ENCODE measurements at regions not wholly inside any gene's neighbourhood (a gene's known extent, or its start where the extent isn't known, plus 50 kb on each side); places are given as distances from the start of the nearest gene placed in this dataset.

DNA sequence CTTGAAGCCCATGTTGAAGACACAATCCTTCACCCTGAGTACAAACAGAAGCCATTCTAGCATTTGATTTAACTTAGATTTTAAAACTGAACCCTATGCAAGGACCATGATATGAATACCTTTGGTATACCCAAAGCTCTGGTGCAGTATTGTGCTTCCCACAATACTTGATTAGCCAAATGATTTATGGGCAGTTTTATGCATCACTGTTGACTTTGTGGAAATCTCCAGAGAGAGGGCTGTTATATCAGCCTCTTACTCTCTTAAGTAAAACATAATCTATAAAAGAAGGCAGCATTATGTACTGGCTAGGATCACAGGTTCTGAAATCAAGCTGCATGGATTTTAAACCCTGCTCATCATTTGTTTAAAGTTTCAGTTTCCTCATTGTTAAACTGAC, 762.8 kb downstream of the EFNA5 start:
- Histone ChIP-seq H3K9me3 (no peaks in the 10 kb centered on the region), H3K36me3 (no peaks in the 10 kb centered on the region), H3K27me3 (no peaks in the 10 kb centered on the region), H3K4me1 (no peaks in the 10 kb centered on the region), H3K27ac (no peak overlapping the region), H3K4me3 (no peak overlapping the region)
- intact Hi-C loops (cut with DNase I) = no loop called here
- no peak for DNase-seq
- no peak for TF ChIP-seq POLR2AphosphoS5 (IDR thresholded peaks at IDR 0.05)
- TF ChIP-seq CTCF (IDR thresholded peaks at IDR 0.05) = no peak
- no peak for TF ChIP-seq EP300 (IDR thresholded peaks at IDR 0.05)
- TF ChIP-seq POLR2A (IDR thresholded peaks at IDR 0.05) = no peak

GRCh38 chr5:106906199-106906598, 764.5 kb downstream of the EFNA5 start:
- H3K27me3 ChIP-seq = no peaks in the 10 kb centered on the region
- H3K9me3 ChIP-seq = no peaks in the 10 kb centered on the region
- TF ChIP-seq POLR2A (IDR thresholded peaks at IDR 0.05) = no peak
- no peak for TF ChIP-seq CTCF (IDR thresholded peaks at IDR 0.05)
- TF ChIP-seq POLR2AphosphoS5 (IDR thresholded peaks at IDR 0.05) = no peak
- no peak for TF ChIP-seq EP300 (IDR thresholded peaks at IDR 0.05)
- DNase-seq = no peak
- H3K36me3 ChIP-seq = no peaks in the 10 kb centered on the region
- no peak overlapping the region for H3K27ac ChIP-seq
- no peaks in the 10 kb centered on the region for H3K4me1 ChIP-seq
- H3K4me3 ChIP-seq = no peak overlapping the region
- intact Hi-C loops (cut with DNase I) = no loop called here
- 87 to 88% methylated on average over 2 of the region's 2 CpGs for WGBS, 2 donors

DNA sequence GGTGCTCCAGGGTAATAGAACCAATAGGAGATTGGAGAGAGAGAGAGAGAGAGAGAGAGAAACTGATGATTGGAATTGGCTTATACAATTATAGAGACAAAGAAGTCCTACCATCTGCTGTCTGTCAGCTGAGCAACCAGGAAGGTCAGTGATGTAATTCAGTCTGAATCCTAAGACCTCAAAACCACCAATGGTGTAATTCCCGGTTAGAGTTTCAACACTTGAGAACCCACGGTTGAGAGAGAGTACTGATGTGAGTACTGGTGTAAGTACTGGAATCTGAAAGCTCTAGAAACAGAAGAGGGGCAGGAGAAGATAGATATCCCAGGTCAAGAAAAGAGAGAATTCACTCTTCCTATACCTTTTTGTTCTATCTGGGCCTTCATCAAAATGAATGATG, 775.8 kb downstream of the EFNA5 start:
- H3K36me3 ChIP-seq = no peaks in the 10 kb centered on the region
- no peaks in the 10 kb centered on the region for H3K4me1 ChIP-seq
- no peak overlapping the region for H3K27ac ChIP-seq
- WGBS, 2 donors = 45 to 84% methylated on average over 2 of the region's 2 CpGs
- no peaks in the 10 kb centered on the region for H3K9me3 ChIP-seq
- TF ChIP-seq POLR2AphosphoS5 (IDR thresholded peaks at IDR 0.05) (no peak), POLR2A (IDR thresholded peaks at IDR 0.05) (no peak), EP300 (IDR thresholded peaks at IDR 0.05) (no peak), CTCF (IDR thresholded peaks at IDR 0.05) (no peak)
- no peak overlapping the region for H3K4me3 ChIP-seq
- intact Hi-C loops (cut with DNase I) = no loop called here
- DNase-seq = no peak
- H3K27me3 ChIP-seq = no peaks in the 10 kb centered on the region

DNA sequence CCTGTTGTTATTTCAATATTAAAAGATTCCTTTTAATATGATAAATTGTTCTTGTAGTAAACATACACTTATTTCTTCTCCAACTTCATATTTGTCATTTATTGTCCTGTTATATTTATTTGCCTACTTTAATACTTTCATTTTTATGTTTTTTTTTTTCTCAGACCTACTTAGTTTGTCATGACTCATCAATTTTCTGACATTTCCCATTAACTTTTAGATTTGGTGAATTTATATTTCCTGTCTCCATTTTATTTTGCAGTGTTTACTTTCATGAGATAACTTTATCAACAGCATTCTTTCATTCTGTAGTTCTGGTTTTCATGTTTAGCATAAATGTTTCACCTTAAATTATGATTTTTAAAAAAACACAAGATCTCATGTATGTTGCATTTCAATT, 788.7 kb downstream of the EFNA5 start:
- intact Hi-C loops (cut with DNase I) = no loop called here
- Histone ChIP-seq H3K9me3 (no peaks in the 10 kb centered on the region), H3K36me3 (no peaks in the 10 kb centered on the region), H3K4me3 (no peak overlapping the region), H3K27ac (no peak overlapping the region), H3K4me1 (no peaks in the 10 kb centered on the region), H3K27me3 (no peaks in the 10 kb centered on the region)
- TF ChIP-seq CTCF (IDR thresholded peaks at IDR 0.05) = no peak
- no peak for TF ChIP-seq POLR2A (IDR thresholded peaks at IDR 0.05)
- DNase-seq = no peak

GRCh38 chr5:106880656-106881055, 790.1 kb downstream of the EFNA5 start:
- no peak for DNase-seq
- Histone ChIP-seq H3K36me3 (no peaks in the 10 kb centered on the region), H3K4me1 (no peaks in the 10 kb centered on the region), H3K4me3 (no peak overlapping the region), H3K27me3 (no peaks in the 10 kb centered on the region), H3K9me3 (no peaks in the 10 kb centered on the region), H3K27ac (no peak overlapping the region)
- intact Hi-C loops (cut with DNase I) = no loop called here
- TF ChIP-seq POLR2A (IDR thresholded peaks at IDR 0.05) = no peak
- no peak for TF ChIP-seq POLR2AphosphoS5 (IDR thresholded peaks at IDR 0.05)
- no peak for TF ChIP-seq EP300 (IDR thresholded peaks at IDR 0.05)
- TF ChIP-seq CTCF (IDR thresholded peaks at IDR 0.05) = no peak
- 37 to 70% methylated on average over 2 of the region's 2 CpGs for WGBS, 2 donors

Data from sigmoid colon (tissue), 6 donors.